H1 (cell line): ENCODE measurements at regions not wholly inside any gene's neighbourhood (a gene's known extent, or its start where the extent isn't known, plus 50 kb on each side); places are given as distances from the start of the nearest gene placed in this dataset.

ENCODE experiments used
- CTCF ChIP-seq, 3 experiments: IDR thresholded peaks; 1 replicate in 2 of 3; 2 replicates in 1 of 3; pipeline versions ENCODE4 v1.5.1 to v1.6.1; 2011; ENCODE audit warnings: low read length in 3 of 3, mild to moderate bottlenecking in 3 of 3, inconsistent platforms in 2 of 3, low read depth in 1 of 3, moderate library complexity in 1 of 3; ENCODE audit not compliant: insufficient read depth in 1 of 3; ENCODE audit errors: control extremely low read depth in 1 of 3
- FOSL1 ChIP-seq: IDR thresholded peaks from 2 replicates; pipeline ENCODE4 v1.6.1; 2011; ENCODE audit warnings: mild to moderate bottlenecking, low read depth, low read length, moderate library complexity; ENCODE audit not compliant: insufficient read depth
- YY1 ChIP-seq: IDR thresholded peaks from 2 replicates; pipeline ENCODE4 v1.6.1; 2011; ENCODE audit warnings: low read depth, mild to moderate bottlenecking, low read length

GRCh38 chr5:56352808-56353590 lies 119.9 kb upstream of the ANKRD55 start:
- TF ChIP-seq CTCF (IDR thresholded peaks at IDR 0.05; ENCODE audit: control extremely low read depth in 1 of 3, insufficient read depth in 1 of 3, low read depth in 1 of 3, low read length in 3 of 3) (no peak), FOSL1 (no peak), YY1 (no peak)
